ENCODE measurements at regions not wholly inside any gene's neighbourhood (a gene's known extent, or its start where the extent isn't known, plus 50 kb on each side); places are given as distances from the start of the nearest gene placed in this dataset.

DNA sequence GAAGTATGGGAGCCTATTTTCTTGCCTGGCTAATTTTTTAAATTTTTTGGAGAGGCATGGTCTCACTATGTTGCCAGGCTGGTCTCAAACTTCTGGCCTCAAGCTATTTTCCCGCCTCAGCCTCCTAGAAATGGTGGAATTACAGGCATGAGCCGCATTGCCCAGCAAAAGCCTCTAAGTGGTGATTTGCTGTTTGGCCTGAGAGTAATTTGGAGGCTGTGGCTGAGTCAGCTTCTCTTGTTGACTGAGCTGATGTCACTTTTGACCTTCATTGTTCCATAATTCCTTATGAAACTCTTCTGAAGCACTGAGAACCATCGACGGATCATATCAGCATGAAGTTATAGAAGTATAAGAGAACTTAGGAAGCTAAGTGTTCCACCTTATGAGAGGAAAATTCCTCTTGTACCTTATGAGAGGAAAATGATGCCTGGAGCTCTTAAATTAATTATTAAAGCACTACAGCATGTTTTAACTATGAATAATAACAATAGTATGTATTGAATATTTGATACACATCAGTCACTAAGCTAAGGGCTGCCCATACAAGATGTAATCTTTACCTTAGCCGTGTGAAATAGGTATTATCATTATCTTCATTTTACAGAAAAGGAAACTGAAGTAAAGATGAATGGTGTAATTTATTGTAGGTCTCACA lies 220.8 kb upstream of the MON1B start:
- TF ChIP-seq, protein P1, sequence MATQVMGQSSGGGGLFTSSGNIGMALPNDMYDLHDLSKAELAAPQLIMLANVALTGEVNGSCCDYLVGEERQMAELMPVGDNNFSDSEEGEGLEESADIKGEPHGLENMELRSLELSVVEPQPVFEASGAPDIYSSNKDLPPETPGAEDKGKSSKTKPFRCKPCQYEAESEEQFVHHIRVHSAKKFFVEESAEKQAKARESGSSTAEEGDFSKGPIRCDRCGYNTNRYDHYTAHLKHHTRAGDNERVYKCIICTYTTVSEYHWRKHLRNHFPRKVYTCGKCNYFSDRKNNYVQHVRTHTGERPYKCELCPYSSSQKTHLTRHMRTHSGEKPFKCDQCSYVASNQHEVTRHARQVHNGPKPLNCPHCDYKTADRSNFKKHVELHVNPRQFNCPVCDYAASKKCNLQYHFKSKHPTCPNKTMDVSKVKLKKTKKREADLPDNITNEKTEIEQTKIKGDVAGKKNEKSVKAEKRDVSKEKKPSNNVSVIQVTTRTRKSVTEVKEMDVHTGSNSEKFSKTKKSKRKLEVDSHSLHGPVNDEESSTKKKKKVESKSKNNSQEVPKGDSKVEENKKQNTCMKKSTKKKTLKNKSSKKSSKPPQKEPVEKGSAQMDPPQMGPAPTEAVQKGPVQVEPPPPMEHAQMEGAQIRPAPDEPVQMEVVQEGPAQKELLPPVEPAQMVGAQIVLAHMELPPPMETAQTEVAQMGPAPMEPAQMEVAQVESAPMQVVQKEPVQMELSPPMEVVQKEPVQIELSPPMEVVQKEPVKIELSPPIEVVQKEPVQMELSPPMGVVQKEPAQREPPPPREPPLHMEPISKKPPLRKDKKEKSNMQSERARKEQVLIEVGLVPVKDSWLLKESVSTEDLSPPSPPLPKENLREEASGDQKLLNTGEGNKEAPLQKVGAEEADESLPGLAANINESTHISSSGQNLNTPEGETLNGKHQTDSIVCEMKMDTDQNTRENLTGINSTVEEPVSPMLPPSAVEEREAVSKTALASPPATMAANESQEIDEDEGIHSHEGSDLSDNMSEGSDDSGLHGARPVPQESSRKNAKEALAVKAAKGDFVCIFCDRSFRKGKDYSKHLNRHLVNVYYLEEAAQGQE (IDR thresholded peaks at IDR 0.05; ENCODE audit: insufficient read depth in 1 of 2, low read depth in 2 of 2, low read length in 1 of 2): no peak
- TF ChIP-seq, protein P2, sequence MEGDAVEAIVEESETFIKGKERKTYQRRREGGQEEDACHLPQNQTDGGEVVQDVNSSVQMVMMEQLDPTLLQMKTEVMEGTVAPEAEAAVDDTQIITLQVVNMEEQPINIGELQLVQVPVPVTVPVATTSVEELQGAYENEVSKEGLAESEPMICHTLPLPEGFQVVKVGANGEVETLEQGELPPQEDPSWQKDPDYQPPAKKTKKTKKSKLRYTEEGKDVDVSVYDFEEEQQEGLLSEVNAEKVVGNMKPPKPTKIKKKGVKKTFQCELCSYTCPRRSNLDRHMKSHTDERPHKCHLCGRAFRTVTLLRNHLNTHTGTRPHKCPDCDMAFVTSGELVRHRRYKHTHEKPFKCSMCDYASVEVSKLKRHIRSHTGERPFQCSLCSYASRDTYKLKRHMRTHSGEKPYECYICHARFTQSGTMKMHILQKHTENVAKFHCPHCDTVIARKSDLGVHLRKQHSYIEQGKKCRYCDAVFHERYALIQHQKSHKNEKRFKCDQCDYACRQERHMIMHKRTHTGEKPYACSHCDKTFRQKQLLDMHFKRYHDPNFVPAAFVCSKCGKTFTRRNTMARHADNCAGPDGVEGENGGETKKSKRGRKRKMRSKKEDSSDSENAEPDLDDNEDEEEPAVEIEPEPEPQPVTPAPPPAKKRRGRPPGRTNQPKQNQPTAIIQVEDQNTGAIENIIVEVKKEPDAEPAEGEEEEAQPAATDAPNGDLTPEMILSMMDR (IDR thresholded peaks at IDR 0.05): no peak
- no peak for TF ChIP-seq POLR2AphosphoS5 (IDR thresholded peaks at IDR 0.05; ENCODE audit: low read depth, low read length)
- TF ChIP-seq SIN3A (IDR thresholded peaks at IDR 0.05; ENCODE audit: borderline replicate concordance, insufficient read depth, low read depth, low read length): no peak
- no peak for TF ChIP-seq TCF7L2 (IDR thresholded peaks at IDR 0.05; ENCODE audit: low read depth, low read length)
